OCI-LY3 (cell line): ENCODE measurements at regions not wholly inside any gene's neighbourhood (a gene's known extent, or its start where the extent isn't known, plus 50 kb on each side); places are given as distances from the start of the nearest gene placed in this dataset.
"Not testable (repeated sequence)": the region's sequence is repeated elsewhere in the genome, so short reads cannot be mapped to it uniquely, and the experiment has no call there.

Experiments
- H2AFZ ChIP-seq: fragments of 200-600, 300-600 bp; shearing (Covaris generic); 2 replicates; pipeline ENCODE4 v1.6.0; 2014; ENCODE audit warnings: antibody characterized with exemption, low read depth, low read length
- H3K27ac ChIP-seq: fragments of 200-600, 300-600 bp; sonication (generic); 2 replicates; pipeline ENCODE4 v1.5.1; 2014; ENCODE audit warnings: mild to moderate bottlenecking, low read length, moderate library complexity, mixed read lengths
- H3K27me3 ChIP-seq: fragments of 200-600, 300-600 bp; sonication (generic); 2 replicates; pipeline ENCODE4 v1.6.1; 2014; ENCODE audit warnings: low read depth, low read length, mixed read lengths
- H3K36me3 ChIP-seq: fragments of 200-600, 300-600 bp; sonication (generic); replicated peaks from 2 replicates; pipeline ENCODE3; 2014; ENCODE audit warnings: low read depth, low read length, mixed read lengths
- H3K4me1 ChIP-seq: fragments of 300-600, 200-600 bp; sonication (generic); 2 replicates; pipeline ENCODE4 v1.6.1; 2014; ENCODE audit warnings: low read length, mixed read lengths
- H3K4me2 ChIP-seq: fragments of 200-600, 300-600 bp; sonication (generic); 2 replicates; pipeline ENCODE4 v1.6.1; 2014; ENCODE audit warnings: low read length, mixed read lengths
- H3K4me3 ChIP-seq: fragments of 300-600, 200-600 bp; sonication (generic); 2 replicates; pipeline ENCODE4 v1.5.1; 2014; ENCODE audit warnings: antibody characterized with exemption, mild to moderate bottlenecking, low read length, moderate library complexity
- H3K79me2 ChIP-seq: fragments of 300-600, 200-600 bp; shearing (Covaris generic); 2 replicates; pipeline ENCODE4 v1.6.1; 2014; ENCODE audit warnings: mild to moderate bottlenecking, low read length, mixed read lengths
- H3K9ac ChIP-seq: fragments of 300-600, 200-600 bp; shearing (Covaris generic); 2 replicates; pipeline ENCODE4 v1.6.0; 2014; ENCODE audit warnings: mild to moderate bottlenecking, low read length, moderate library complexity
- H3K9me3 ChIP-seq: fragments of 200-600, 300-600 bp; shearing (Covaris generic); 2 replicates; pipeline ENCODE4 v1.6.1; 2014; ENCODE audit warnings: low read length, mixed read lengths; ENCODE audit not compliant: insufficient read depth
- H4K20me1 ChIP-seq: fragments of 200-600, 300-600 bp; sonication (generic); 2 replicates; pipeline ENCODE4 v1.6.1; 2016; ENCODE audit warnings: low read length, mixed read lengths; ENCODE audit not compliant: insufficient read depth
- CTCF ChIP-seq: fragments of 200-600, 300-600 bp; sonication (generic); IDR thresholded peaks from 2 replicates; pipeline ENCODE4 v1.5.1; 2014; ENCODE audit warnings: antibody characterized with exemption, low read length, low read depth
- EZH2phosphoT487 ChIP-seq: fragments of 200-600 bp; shearing (Covaris generic); IDR thresholded peaks from 2 replicates; pipeline ENCODE4 v1.6.1; 2018; ENCODE audit warnings: antibody characterized with exemption, mixed run types, low read depth

DNA sequence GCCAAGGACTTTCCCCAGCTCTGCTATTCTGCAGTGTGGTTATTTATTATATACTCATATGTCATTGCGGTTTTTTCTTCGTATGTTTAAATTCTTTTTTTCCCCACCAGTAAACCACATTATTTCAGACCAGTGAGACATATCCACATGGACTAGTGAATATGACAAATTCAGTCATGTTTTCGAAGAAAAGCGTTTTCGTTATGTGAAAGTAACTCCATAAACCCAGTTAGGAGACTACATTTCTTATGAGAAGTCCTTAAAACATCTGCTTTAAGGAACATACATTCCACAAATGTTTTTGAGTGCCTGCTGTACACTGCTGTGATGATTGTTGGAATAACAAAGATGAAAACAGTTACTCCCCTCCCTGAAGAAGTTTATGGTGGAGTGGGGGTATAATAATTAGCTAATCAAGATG is 591.8 kb upstream of the CLINT1 start:
- no peaks in the 10 kb centered on the region for H3K36me3 ChIP-seq
- no peak overlapping the region for H3K4me3 ChIP-seq
- no peak overlapping the region for H2AFZ ChIP-seq
- no peaks in the 10 kb centered on the region for H3K4me1 ChIP-seq
- H3K9ac ChIP-seq = no peak overlapping the region
- no peaks in the 10 kb centered on the region for H3K27me3 ChIP-seq
- H4K20me1 ChIP-seq = no peaks in the 10 kb centered on the region
- H3K27ac ChIP-seq = no peak overlapping the region
- TF ChIP-seq EZH2phosphoT487 = no peak
- no peak for TF ChIP-seq CTCF
- no peak overlapping the region for H3K4me2 ChIP-seq
- H3K9me3 ChIP-seq = no peaks in the 10 kb centered on the region
- H3K79me2 ChIP-seq = no peaks in the 10 kb centered on the region

GRCh38 chr5:158446761-158447160 is 587.8 kb upstream of the CLINT1 start:
- not testable (repeated sequence) for H3K4me1 ChIP-seq, H3K9ac ChIP-seq, H3K36me3 ChIP-seq, H3K27me3 ChIP-seq, H3K4me3 ChIP-seq, H3K9me3 ChIP-seq, H3K4me2 ChIP-seq, H4K20me1 ChIP-seq, H3K27ac ChIP-seq, H3K79me2 ChIP-seq, H2AFZ ChIP-seq

DNA sequence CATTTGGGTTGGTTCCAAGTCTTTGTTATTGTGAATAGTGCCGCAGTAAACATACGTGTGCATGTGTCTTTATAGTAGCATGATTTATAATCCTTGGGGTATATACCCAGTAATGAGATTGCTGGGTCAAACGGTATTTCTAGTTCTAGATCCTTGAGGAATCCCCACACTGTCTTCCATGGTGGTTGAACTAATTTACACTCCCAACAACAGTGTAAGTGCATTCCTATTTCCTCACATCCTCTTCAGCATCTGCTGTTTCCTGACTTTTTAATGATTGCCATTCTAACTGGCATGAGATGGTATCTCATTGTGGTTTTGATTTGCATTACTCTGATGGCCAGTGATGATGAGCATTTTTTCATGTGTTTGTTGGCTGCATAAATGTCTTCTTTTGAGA is 580.3 kb upstream of the CLINT1 start:
- not testable (repeated sequence) for H3K9me3 ChIP-seq, H3K4me3 ChIP-seq, H4K20me1 ChIP-seq, H3K79me2 ChIP-seq, H2AFZ ChIP-seq, H3K9ac ChIP-seq, H3K36me3 ChIP-seq, H3K27me3 ChIP-seq, H3K4me2 ChIP-seq, H3K27ac ChIP-seq
- H3K4me1 ChIP-seq = peaks cover 12% of the 10 kb centered on the region; the same call in 1 of the 2 replicates

DNA sequence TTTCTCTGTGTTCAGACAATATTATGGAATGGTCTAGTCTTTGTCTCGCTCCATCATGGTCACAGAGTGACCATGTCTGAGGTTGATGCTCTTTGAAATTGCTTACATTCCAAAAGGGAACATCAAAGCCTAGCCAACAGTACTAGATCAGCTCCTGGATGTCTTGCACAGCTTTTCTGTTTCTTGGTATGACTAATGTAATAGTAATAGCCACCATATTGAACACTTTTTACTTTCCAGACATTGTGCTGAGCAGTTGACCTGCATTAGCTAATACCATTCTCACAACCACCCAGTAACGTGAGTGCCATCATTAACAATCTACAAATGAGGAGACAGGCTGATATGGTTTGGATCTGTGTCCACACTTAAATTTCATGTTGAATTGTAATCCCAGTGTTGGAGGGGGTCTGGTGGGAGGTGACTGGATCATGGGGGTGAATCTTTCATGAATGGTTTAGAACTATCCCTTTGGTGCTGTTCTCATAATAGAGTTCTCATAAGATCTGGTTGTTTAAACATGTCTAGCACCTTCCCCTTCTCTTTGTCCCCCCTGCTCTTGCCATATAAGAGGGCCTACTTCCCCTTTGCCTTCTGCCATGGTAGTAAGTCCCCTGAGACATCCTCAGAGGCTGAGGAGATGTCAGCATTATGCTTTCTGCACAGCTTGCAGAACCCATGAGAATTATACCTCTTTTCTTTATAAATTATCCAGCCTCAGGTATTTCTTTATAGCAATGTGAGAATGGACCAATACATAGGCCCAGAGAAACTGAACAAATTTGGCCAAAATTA is 577.5 kb upstream of the CLINT1 start:
- Histone ChIP-seq H4K20me1 (no peaks in the 10 kb centered on the region), H3K9ac (no peak overlapping the region), H3K36me3 (no peaks in the 10 kb centered on the region), H3K4me3 (no peak overlapping the region), H3K79me2 (no peaks in the 10 kb centered on the region), H3K4me1 (peaks cover 18% of the 10 kb centered on the region), H3K27me3 (no peaks in the 10 kb centered on the region), H2AFZ (no peak overlapping the region), H3K9me3 (no peaks in the 10 kb centered on the region), H3K27ac (no peak overlapping the region), H3K4me2 (no peak overlapping the region)
- no peak for TF ChIP-seq CTCF
- TF ChIP-seq EZH2phosphoT487 = no peak

DNA sequence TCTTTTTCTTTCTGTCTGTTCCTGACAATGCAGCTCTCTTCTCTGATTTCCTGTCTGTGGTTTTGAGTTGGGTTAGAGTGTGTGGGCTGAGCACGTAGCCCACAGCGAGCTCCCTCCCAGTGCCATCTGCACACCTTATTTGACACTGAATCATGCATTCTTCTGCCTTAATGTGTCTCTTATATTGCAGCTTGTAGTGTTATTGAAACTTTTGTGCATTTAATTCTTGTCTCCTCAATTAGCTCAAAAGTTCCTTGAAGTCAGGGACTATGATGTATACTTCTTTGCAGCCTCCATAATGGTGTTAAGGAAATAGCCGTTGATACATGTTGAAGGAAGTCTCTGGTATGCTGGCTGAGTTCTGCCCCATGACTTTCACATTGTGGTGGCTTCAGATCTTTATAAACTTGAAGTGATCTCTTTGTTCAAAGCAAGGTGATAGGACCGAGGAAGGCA is 576.2 kb upstream of the CLINT1 start:
- H3K27me3 ChIP-seq = no peaks in the 10 kb centered on the region
- H3K9ac ChIP-seq = no peak overlapping the region
- H2AFZ ChIP-seq = no peak overlapping the region
- no peak overlapping the region for H3K27ac ChIP-seq
- no peak overlapping the region for H3K4me3 ChIP-seq
- H3K9me3 ChIP-seq = no peaks in the 10 kb centered on the region
- no peaks in the 10 kb centered on the region for H4K20me1 ChIP-seq
- no peaks in the 10 kb centered on the region for H3K36me3 ChIP-seq
- H3K4me1 ChIP-seq = peaks cover 31% of the 10 kb centered on the region
- no peaks in the 10 kb centered on the region for H3K79me2 ChIP-seq
- no peak overlapping the region for H3K4me2 ChIP-seq
- TF ChIP-seq EZH2phosphoT487 = no peak
- no peak for TF ChIP-seq CTCF
